Astrocyte of the hippocampus (primary cell): ENCODE measurements at regions not wholly inside any gene's neighbourhood (a gene's known extent, or its start where the extent isn't known, plus 50 kb on each side); places are given as distances from the start of the nearest gene placed in this dataset.
"Not testable (repeated sequence)": the region's sequence is repeated elsewhere in the genome, so short reads cannot be mapped to it uniquely, and the experiment has no call there.

ENCODE experiments used
- DNase-seq: peaks from one replicate; pipeline ENCODE4 v3.0.0; 2011; ENCODE audit warnings: low read depth, low spot score

GRCh38 chr2:226176283-226176984, 623.2 kb downstream of the IRS1 start:
- DNase-seq: no peak

GRCh38 chr2:226174390-226174789, 625.2 kb downstream of the IRS1 start:
- DNase-seq: no peak

GRCh38 chr2:226172939-226173338, 626.7 kb downstream of the IRS1 start:
- DNase-seq: no peak

GRCh38 chr2:226172309-226172708, 627.3 kb downstream of the IRS1 start:
- DNase-seq: no peak

GRCh38 chr2:226169751-226170581, 629.7 kb downstream of the IRS1 start:
- DNase-seq: no peak

GRCh38 chr2:226168496-226169160, 631.0 kb downstream of the IRS1 start:
- no peak for DNase-seq

GRCh38 chr2:226164512-226164911, 635.1 kb downstream of the IRS1 start:
- DNase-seq: no peak

GRCh38 chr2:226160617-226161016, 639.0 kb downstream of the IRS1 start:
- not testable (repeated sequence) for DNase-seq

- DNase-seq: peak; percentile 20
Observed at GRCh38 chr2:226159875-226160479, 639.6 kb downstream of the IRS1 start.

GRCh38 chr2:226158940-226159339, 640.7 kb downstream of the IRS1 start:
- no peak for DNase-seq

GRCh38 chr2:226158229-226158628, 641.4 kb downstream of the IRS1 start:
- DNase-seq: no peak

GRCh38 chr2:226155093-226155875, 644.3 kb downstream of the IRS1 start:
- no peak for DNase-seq

GRCh38 chr2:226154610-226155009, 645.0 kb downstream of the IRS1 start:
- no peak for DNase-seq

GRCh38 chr2:226153553-226153952, 646.1 kb downstream of the IRS1 start:
- DNase-seq: no peak

- DNase-seq: no peak
Observed at GRCh38 chr2:226151157-226151556, 648.5 kb downstream of the IRS1 start.

- DNase-seq: no peak
Observed at GRCh38 chr2:226143091-226143490, 656.5 kb downstream of the IRS1 start.

- no peak for DNase-seq
Observed at GRCh38 chr2:226142463-226142862, 657.2 kb downstream of the IRS1 start.

- no peak for DNase-seq
Observed at GRCh38 chr2:226140594-226140993, 659.0 kb downstream of the IRS1 start.

GRCh38 chr2:226139759-226140158, 659.9 kb downstream of the IRS1 start:
- DNase-seq: no peak

GRCh38 chr2:226137201-226137811, 662.3 kb downstream of the IRS1 start:
- DNase-seq: no peak

GRCh38 chr2:226136739-226137138, 662.9 kb downstream of the IRS1 start:
- DNase-seq: no peak
